Thyroid gland (tissue), 4 donors: ENCODE measurements at regions not wholly inside any gene's neighbourhood (a gene's known extent, or its start where the extent isn't known, plus 50 kb on each side); places are given as distances from the start of the nearest gene placed in this dataset.

Experiments
- POLR2A ChIP-seq, 2 donors: fragments of 450-650 bp; IDR thresholded peaks; one replicate each; pipeline ENCODE4 v1.6.1; 2017; ENCODE audit warnings: antibody characterized with exemption in 2 of 2, mild to moderate bottlenecking in 2 of 2, moderate library complexity in 1 of 2
- TF ChIP-seq, protein P1 (sequence below), 6 experiments: fragments of 200-600 bp in 3 of 6; fragments of 450-650 bp in 3 of 6; sonication (generic) in 3 of 6; IDR thresholded peaks; one replicate each; pipeline ENCODE4 v1.5.1; 2016 to 2019; ENCODE audit warnings: antibody characterized with exemption in 6 of 6, mild to moderate bottlenecking in 2 of 6, inconsistent platforms in 1 of 6, moderate library complexity in 1 of 6

- TF ChIP-seq, protein P1, sequence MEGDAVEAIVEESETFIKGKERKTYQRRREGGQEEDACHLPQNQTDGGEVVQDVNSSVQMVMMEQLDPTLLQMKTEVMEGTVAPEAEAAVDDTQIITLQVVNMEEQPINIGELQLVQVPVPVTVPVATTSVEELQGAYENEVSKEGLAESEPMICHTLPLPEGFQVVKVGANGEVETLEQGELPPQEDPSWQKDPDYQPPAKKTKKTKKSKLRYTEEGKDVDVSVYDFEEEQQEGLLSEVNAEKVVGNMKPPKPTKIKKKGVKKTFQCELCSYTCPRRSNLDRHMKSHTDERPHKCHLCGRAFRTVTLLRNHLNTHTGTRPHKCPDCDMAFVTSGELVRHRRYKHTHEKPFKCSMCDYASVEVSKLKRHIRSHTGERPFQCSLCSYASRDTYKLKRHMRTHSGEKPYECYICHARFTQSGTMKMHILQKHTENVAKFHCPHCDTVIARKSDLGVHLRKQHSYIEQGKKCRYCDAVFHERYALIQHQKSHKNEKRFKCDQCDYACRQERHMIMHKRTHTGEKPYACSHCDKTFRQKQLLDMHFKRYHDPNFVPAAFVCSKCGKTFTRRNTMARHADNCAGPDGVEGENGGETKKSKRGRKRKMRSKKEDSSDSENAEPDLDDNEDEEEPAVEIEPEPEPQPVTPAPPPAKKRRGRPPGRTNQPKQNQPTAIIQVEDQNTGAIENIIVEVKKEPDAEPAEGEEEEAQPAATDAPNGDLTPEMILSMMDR (IDR thresholded peaks at IDR 0.05) = no peak
- TF ChIP-seq POLR2A (IDR thresholded peaks at IDR 0.05) = no peak
Observed at GRCh38 chr19:30631033-30631370, 258.8 kb downstream of the ZNF536 start.
